Muscle layer of colon (tissue), 2 donors: ENCODE measurements at regions not wholly inside any gene's neighbourhood (a gene's known extent, or its start where the extent isn't known, plus 50 kb on each side); places are given as distances from the start of the nearest gene placed in this dataset.
A peak's percentile ranks its signal among the peaks of the same experiment; 100 is the strongest.

Experiments used
- H3K27ac ChIP-seq: one replicate; pipeline ENCODE4 v1.7.0; 2013; ENCODE audit warnings: low read depth, mild to moderate bottlenecking, low read length, moderate library complexity
- H3K27me3 ChIP-seq, 2 donors: one replicate each; pipeline ENCODE4 v1.7.0; 2013; ENCODE audit warnings: low read length in 2 of 2, mild to moderate bottlenecking in 2 of 2; ENCODE audit not compliant: insufficient read depth in 2 of 2, control insufficient read depth in 1 of 2
- H3K36me3 ChIP-seq: one replicate; pipeline ENCODE4 v1.7.0; 2013; ENCODE audit warnings: mild to moderate bottlenecking, low read length; ENCODE audit not compliant: insufficient read depth
- H3K4me1 ChIP-seq: one replicate; pipeline ENCODE4 v1.7.0; 2013; ENCODE audit warnings: mild to moderate bottlenecking, low read length; ENCODE audit not compliant: insufficient read depth
- H3K4me3 ChIP-seq, 2 donors: one replicate each; pipeline ENCODE4 v1.7.0; 2013; ENCODE audit warnings: low read length in 2 of 2, low read depth in 1 of 2, mild to moderate bottlenecking in 1 of 2, moderate library complexity in 1 of 2
- H3K9ac ChIP-seq: one replicate; pipeline ENCODE4 v1.7.0; 2013; ENCODE audit warnings: low read length
- H3K9me3 ChIP-seq: one replicate; pipeline ENCODE4 v1.7.0; 2013; ENCODE audit warnings: mild to moderate bottlenecking, low read length
- donor health status: abdominal sarcoma.
- donor health status: Adenocarcinoma of cecum.

DNA sequence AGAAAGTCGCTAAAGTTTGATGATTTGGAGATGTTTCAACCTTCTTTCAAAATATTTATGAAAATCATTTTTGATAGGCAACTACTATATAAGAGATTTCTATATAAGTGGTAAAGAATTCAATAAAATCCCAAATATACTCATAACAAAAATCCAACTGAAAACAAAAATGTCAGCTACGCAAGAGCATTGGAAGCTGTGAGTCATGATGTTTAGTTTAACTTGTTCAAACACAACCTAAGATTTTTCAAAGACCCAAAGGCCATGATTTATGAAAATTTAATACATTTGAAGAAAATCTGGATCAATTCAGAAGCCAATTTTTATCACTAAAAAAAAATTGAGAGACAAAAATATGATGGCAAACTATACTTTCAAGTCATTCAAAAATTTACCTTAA is 226.6 kb downstream of the MZT1 start:
- Histone ChIP-seq H3K27me3 (no peaks in the 10 kb centered on the region), H3K4me3 (no peak overlapping the region), H3K4me1 (no peaks in the 10 kb centered on the region), H3K9ac (no peak overlapping the region), H3K36me3 (no peaks in the 10 kb centered on the region), H3K27ac (no peak overlapping the region), H3K9me3 (no peaks in the 10 kb centered on the region)

DNA sequence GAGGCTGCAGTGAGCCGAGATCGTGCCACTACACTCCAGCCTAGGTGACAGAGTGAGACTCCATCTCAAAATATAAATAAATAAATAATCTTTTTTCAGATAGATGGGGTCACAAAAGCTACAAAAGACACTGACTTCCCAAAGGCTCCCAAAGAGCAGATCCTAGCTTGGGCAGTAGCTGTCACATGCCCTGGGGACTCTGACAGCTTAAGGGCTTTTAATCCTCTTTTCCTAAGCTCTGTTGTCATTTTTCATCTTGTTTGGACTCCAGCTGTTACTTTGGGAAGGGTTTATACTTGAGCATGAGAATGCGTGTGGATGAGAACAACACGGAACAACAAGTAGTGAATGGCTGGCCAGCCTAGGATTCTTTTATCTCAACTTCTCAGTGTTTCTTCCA is 231.7 kb downstream of the MZT1 start:
- Histone ChIP-seq H3K9ac (no peak overlapping the region), H3K4me1 (no peaks in the 10 kb centered on the region), H3K27ac (no peak overlapping the region), H3K27me3 (no peaks in the 10 kb centered on the region), H3K4me3 (no peak overlapping the region), H3K9me3 (no peaks in the 10 kb centered on the region), H3K36me3 (no peaks in the 10 kb centered on the region)

DNA sequence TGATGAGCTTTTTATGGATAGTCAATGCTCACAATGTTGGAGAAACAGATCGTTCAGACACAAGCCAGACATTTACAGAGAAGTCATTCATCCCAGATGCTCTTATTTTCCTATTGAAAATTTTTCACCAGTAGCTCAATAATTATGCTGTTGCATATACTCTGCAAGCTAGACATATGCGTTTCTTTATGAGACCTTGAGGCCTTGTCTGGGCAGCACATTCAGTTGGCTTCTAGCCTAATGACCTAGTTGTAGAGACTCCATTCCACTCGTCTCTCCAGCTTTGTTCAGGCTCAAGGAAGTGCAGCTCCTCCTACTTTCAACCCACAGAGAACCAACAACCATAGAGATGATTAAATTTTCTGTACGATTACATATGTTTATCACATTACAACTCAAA is 237.7 kb downstream of the MZT1 start:
- H3K4me1 ChIP-seq, result no peaks in the 10 kb centered on the region
- H3K27me3 ChIP-seq, result no peaks in the 10 kb centered on the region
- H3K9me3 ChIP-seq, result no peaks in the 10 kb centered on the region
- no peak overlapping the region for H3K9ac ChIP-seq
- no peak overlapping the region for H3K4me3 ChIP-seq
- H3K36me3 ChIP-seq, result no peaks in the 10 kb centered on the region
- no peak overlapping the region for H3K27ac ChIP-seq

DNA sequence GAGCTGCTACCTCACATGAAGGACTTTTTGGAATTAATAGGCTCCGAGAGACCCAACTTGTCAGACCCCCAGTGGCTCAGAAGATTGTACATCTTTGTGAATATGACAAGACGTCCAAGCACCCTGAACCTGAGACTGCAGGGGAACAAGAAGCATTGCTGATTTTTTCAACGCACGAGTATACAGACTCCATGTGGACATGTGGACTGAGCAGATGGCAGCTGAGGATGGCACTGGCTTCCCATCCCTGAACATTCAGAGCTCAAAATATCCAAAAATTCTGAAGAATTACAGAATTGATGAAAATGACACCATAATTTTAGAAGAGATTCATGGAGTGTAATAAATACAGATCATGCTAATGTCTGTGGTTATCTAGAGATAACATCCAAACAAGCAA is 254.1 kb downstream of the MZT1 start:
- no peak overlapping the region for H3K9ac ChIP-seq
- no peak overlapping the region for H3K27ac ChIP-seq
- H3K9me3 ChIP-seq, result no peaks in the 10 kb centered on the region
- peaks cover 3% of the 10 kb centered on the region for H3K4me1 ChIP-seq
- H3K27me3 ChIP-seq, result no peaks in the 10 kb centered on the region
- H3K4me3 ChIP-seq, result no peak overlapping the region
- no peaks in the 10 kb centered on the region for H3K36me3 ChIP-seq

DNA sequence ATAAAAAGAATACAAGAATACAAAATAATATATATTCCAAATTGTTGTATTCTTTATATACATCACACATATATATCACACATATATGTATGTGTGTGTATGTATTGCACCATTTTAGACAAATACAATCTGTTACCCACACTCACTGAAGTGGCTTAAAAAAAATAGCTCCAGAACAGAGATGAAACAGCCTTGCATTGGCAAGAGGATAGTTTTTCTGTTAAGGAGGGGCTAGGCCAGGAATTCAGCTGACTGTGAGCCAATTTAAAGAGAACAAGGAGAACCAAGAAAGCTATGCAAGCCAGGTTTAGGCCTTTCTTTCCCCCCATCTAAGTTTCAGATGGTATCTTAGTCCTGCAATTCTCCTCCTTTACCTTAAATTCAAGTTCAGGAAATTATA is 257.5 kb downstream of the MZT1 start:
- Histone ChIP-seq H3K27me3 (no peaks in the 10 kb centered on the region), H3K9ac (no peak overlapping the region), H3K4me3 (no peak overlapping the region), H3K27ac (no peak overlapping the region), H3K9me3 (no peaks in the 10 kb centered on the region), H3K36me3 (no peaks in the 10 kb centered on the region), H3K4me1 (peaks cover 8% of the 10 kb centered on the region)

DNA sequence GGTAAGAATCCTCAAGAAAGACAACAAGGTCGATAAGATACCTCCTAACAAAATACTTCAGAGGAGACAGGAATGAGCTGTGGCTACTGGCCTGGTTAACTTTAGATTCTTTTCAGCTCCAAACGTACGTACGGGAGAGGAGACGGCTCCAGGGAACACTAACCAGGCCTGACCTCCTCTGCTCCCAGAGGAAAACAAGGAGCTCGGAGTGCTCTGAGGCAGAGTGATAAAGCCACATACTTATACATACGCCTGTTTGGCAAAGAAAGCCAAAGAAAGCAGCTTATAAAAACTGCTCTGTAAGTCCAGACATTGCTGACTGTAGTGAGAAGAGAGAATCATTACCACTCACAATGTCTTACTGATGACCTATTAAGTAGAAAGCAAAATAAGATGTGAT is 263.9 kb downstream of the MZT1 start:
- Histone ChIP-seq H3K27ac (peak overlapping the region; percentile 7), H3K9me3 (no peaks in the 10 kb centered on the region), H3K4me1 (peaks cover 22% of the 10 kb centered on the region), H3K36me3 (no peaks in the 10 kb centered on the region), H3K27me3 (no peaks in the 10 kb centered on the region), H3K9ac (no peak overlapping the region), H3K4me3 (no peak overlapping the region)

DNA sequence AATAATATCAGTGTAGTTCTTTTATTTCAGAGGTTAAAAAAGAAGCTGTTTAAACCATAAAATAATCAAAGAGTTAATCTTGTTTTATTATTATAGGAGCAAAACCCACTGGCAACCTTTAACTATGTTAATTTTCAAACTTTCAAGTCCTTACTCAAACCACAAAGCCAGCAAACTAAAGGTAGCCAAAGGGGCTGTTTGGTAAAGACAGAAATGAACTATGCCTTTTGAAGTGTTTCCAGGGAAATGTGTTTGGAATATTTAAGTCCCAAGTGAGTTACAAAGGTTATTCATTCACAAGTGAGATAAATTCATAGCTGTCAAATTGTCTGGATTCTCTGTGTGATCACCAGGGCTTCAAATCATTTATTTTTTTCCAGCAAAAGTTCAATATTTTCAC is 264.7 kb downstream of the MZT1 start:
- Histone ChIP-seq H3K27me3 (no peaks in the 10 kb centered on the region), H3K27ac (no peak overlapping the region)

DNA sequence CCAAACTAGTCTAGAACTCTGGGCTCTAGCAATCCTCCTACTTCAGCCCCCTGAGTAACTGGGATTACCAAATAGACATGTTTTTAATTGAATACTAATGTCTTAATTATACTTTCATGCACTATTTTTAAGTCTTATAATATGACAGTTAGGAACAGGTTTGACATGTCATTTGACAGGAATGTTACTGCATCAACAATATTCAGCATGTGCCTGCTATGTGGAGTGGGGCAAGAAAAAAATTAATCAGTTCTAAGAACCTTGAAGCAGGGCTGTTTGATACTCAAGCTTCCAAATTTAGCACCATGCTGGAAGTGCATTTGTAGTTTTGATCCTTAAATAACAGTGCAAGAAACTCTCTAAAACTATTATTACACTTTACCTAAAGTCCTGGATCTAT is 265.3 kb downstream of the MZT1 start:
- Histone ChIP-seq H3K9me3 (no peaks in the 10 kb centered on the region), H3K36me3 (no peaks in the 10 kb centered on the region), H3K27me3 (no peaks in the 10 kb centered on the region), H3K27ac (no peak overlapping the region), H3K4me3 (no peak overlapping the region), H3K9ac (no peak overlapping the region), H3K4me1 (peaks cover 22% of the 10 kb centered on the region)

More for the DNA sequence above, 264.7 kb downstream of the MZT1 start:
- H3K4me3 ChIP-seq, result no peak overlapping the region
- H3K9me3 ChIP-seq, result no peaks in the 10 kb centered on the region
- no peaks in the 10 kb centered on the region for H3K36me3 ChIP-seq
- peaks cover 22% of the 10 kb centered on the region for H3K4me1 ChIP-seq
- H3K9ac ChIP-seq, result no peak overlapping the region

DNA sequence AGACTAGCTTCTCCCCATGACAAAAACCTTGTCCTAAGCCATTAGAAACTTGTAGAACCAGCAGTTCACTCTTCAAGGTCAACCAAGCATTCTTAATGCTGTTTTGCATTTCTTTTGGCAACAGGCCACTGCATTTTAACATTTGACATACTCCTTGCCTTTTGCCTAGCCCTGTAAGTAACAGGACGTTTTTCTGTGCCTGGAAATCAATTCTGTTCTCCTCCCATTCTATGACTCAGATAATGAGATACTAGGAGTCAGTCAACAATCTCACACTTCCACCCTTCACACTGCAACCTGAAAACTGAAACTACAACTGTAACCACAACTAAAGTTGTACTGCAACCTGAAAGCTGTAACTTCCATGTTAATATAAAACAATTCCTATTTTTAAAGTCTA is 268.7 kb downstream of the MZT1 start:
- Histone ChIP-seq H3K9me3 (no peaks in the 10 kb centered on the region), H3K36me3 (no peaks in the 10 kb centered on the region), H3K4me3 (no peak overlapping the region), H3K27me3 (no peaks in the 10 kb centered on the region), H3K4me1 (peaks cover 13% of the 10 kb centered on the region), H3K27ac (no peak overlapping the region), H3K9ac (no peak overlapping the region)

DNA sequence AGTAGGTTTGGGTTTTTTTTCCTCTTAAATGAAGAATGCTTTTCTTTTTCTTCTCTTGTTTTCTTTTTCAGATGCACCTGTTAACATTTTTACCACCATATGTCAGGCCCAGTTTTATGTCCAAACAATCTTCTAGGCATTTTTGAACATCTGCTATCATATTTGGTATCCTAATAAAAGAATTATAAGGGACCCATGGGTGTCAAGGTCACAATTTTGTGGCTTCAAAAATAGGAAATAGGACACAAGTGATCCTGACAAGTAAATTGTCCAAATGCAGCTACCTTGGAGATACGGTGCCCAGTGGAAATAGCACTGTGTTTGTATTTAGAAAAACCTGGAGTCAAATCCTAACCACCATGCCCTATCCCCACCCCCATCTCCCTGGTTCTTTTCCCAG is 270.3 kb downstream of the MZT1 start:
- H3K27me3 ChIP-seq, result no peaks in the 10 kb centered on the region

DNA sequence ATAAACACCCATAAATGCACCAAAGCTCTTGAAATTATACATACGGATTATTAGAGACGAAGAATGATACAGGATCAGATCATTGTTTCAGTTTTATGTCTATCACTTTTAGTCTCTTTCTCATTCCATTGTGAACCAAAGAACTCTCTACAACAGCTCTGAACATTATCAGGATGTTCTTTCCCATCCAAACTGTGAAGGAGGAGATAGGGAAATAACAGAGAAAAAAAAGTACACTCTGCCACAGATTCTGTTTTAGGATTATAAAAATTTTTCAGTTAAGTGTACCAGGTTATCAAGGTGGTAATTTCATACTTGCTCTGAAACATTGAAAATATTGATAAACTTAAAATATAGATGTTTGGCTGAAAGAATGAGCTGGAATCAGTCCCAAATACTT is 270.9 kb downstream of the MZT1 start:
- Histone ChIP-seq H3K27ac (no peak overlapping the region), H3K9ac (no peak overlapping the region), H3K4me1 (no peaks in the 10 kb centered on the region), H3K27me3 (no peaks in the 10 kb centered on the region), H3K9me3 (no peaks in the 10 kb centered on the region), H3K36me3 (no peaks in the 10 kb centered on the region), H3K4me3 (no peak overlapping the region)

More for the DNA sequence above, 270.3 kb downstream of the MZT1 start:
- Histone ChIP-seq H3K36me3 (no peaks in the 10 kb centered on the region), H3K9ac (no peak overlapping the region), H3K9me3 (no peaks in the 10 kb centered on the region), H3K4me3 (no peak overlapping the region), H3K27ac (no peak overlapping the region), H3K4me1 (peaks cover under 1% of the 10 kb centered on the region)

DNA sequence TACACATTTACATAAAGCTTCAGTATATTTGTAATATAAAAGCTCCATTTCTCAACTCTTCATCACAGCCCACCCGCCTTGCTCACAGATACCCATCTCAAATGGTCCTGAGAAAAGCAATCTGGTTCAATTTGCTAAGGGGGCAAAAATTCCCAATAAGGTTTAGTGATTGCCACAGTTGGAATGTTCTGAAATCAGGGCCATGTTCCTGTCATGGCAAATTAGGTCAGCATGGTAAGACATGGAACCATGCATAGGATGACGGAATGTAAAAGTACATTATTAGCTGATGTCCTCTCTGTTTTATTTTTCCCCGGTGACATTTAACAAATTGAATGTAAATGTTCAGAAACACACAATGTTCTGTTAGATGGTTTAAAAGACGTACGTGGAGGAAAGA is 274.3 kb downstream of the MZT1 start:
- Histone ChIP-seq H3K27me3 (no peaks in the 10 kb centered on the region), H3K4me1 (no peaks in the 10 kb centered on the region), H3K9ac (no peak overlapping the region), H3K4me3 (no peak overlapping the region), H3K9me3 (no peaks in the 10 kb centered on the region), H3K36me3 (no peaks in the 10 kb centered on the region), H3K27ac (no peak overlapping the region)
